ENCODE measurements at regions not wholly inside any gene's neighbourhood (a gene's known extent, or its start where the extent isn't known, plus 50 kb on each side); places are given as distances from the start of the nearest gene placed in this dataset.

- Mint-ChIP-seq H3K9me3 (ENCODE audit: insufficient read depth) (no peaks in the 10 kb centered on the region), H3K27ac (no peak overlapping the region), H3K4me1 (no peaks in the 10 kb centered on the region), H3K4me3 (no peak overlapping the region), H3K27me3 (no peaks in the 10 kb centered on the region)
- H3K36me3 ChIP-seq (replicated peaks in 1 of 2; ENCODE audit: control extremely low read depth in 1 of 2, control insufficient read depth in 1 of 2, extremely low read depth in 1 of 2, insufficient read depth in 2 of 2, low read length in 1 of 2), result no peaks in the 10 kb centered on the region
- no peaks in the 10 kb centered on the region for H4K20me1 ChIP-seq (ENCODE audit: control insufficient read depth, insufficient read depth, low read length, poor library complexity, severe bottlenecking)
- POLR2A ChIA-PET, result no interaction called here
- no peak overlapping the region for H3K4me2 ChIP-seq (replicated peaks; ENCODE audit: low read depth, low read length, poor library complexity, severe bottlenecking)
- no peaks in the 10 kb centered on the region for H3K79me2 ChIP-seq (ENCODE audit: control insufficient read depth, insufficient read depth, low read length)
- no peak for TF ChIP-seq EZH2 (IDR thresholded peaks at IDR 0.05; ENCODE audit: borderline replicate concordance, insufficient read depth, low read depth, low read length, poor library complexity, severe bottlenecking)
- no peak for TF ChIP-seq CTCF (IDR thresholded peaks at IDR 0.05)
- H2AFZ ChIP-seq (ENCODE audit: insufficient read depth, low read depth, low read length, poor library complexity, severe bottlenecking), result no peak overlapping the region
- H3K4me3 ChIP-seq (ENCODE audit: control extremely low read depth in 1 of 5, extremely low read depth in 1 of 5, insufficient read depth in 1 of 5, low read depth in 2 of 5, low read length in 4 of 5), result no peak overlapping the region
- DNase-seq (no peak), ATAC-seq (ENCODE audit: low read depth) (no peak)
- no peaks in the 10 kb centered on the region for H3K27me3 ChIP-seq (replicated peaks in 1 of 4; ENCODE audit: control extremely low read depth in 1 of 4, control insufficient read depth in 3 of 4, insufficient read depth in 4 of 4, low read length in 3 of 4)
- H3K9ac ChIP-seq (ENCODE audit: low read length), result no peak overlapping the region
- H3K27ac ChIP-seq (ENCODE audit: low read length in 2 of 2), result no peak overlapping the region
- no CpG with 5 or more reads among the region's 6 CpGs for WGBS (ENCODE audit: insufficient coverage)
- no peaks in the 10 kb centered on the region for H3K4me1 ChIP-seq (ENCODE audit: control insufficient read depth in 2 of 2, insufficient read depth in 2 of 2, low read length in 2 of 2)
- CTCF ChIA-PET, result no interaction called here
- H3K9me3 ChIP-seq (ENCODE audit: control extremely low read depth in 1 of 3, control insufficient read depth in 2 of 3, insufficient read depth in 1 of 3, low read length in 2 of 3), result peaks cover 0 to 15% (median 0%) of the 10 kb centered on the region in 3 donors
- intact Hi-C loops (cut with micrococcal nuclease), result no loop called here
Observed at GRCh38 chr12:128103152-128103551, 163.8 kb upstream of the TMEM132C start.

GRCh38 chr12:128109236-128109635 is 157.7 kb upstream of the TMEM132C start:
- H2AFZ ChIP-seq (ENCODE audit: insufficient read depth, low read depth, low read length, poor library complexity, severe bottlenecking), result no peak overlapping the region
- TF ChIP-seq EZH2 (IDR thresholded peaks at IDR 0.05; ENCODE audit: borderline replicate concordance, insufficient read depth, low read depth, low read length, poor library complexity, severe bottlenecking) (no peak), CTCF (IDR thresholded peaks at IDR 0.05) (no peak)
- 92% methylated on average over 10 of the region's 10 CpGs for WGBS (ENCODE audit: insufficient coverage)
- Mint-ChIP-seq H3K9me3 (ENCODE audit: insufficient read depth) (peaks cover 3% of the 10 kb centered on the region), H3K27ac (no peak overlapping the region), H3K4me1 (peaks cover 2% of the 10 kb centered on the region), H3K27me3 (no peaks in the 10 kb centered on the region), H3K4me3 (no peak overlapping the region)
- DNase-seq, result no peak
- POLR2A ChIA-PET, result no interaction called here
- no peaks in the 10 kb centered on the region for H3K79me2 ChIP-seq (ENCODE audit: control insufficient read depth, insufficient read depth, low read length)
- peaks cover 0 to 11% (median 0%) of the 10 kb centered on the region in 3 donors for H3K9me3 ChIP-seq (ENCODE audit: control extremely low read depth in 1 of 3, control insufficient read depth in 2 of 3, insufficient read depth in 1 of 3, low read length in 2 of 3)
- H3K4me2 ChIP-seq (replicated peaks; ENCODE audit: low read depth, low read length, poor library complexity, severe bottlenecking), result no peak overlapping the region
- H3K27me3 ChIP-seq (replicated peaks in 1 of 4; ENCODE audit: control extremely low read depth in 1 of 4, control insufficient read depth in 3 of 4, insufficient read depth in 4 of 4, low read length in 3 of 4), result no peaks in the 10 kb centered on the region
- intact Hi-C loops (cut with micrococcal nuclease), result no loop called here
- no peaks in the 10 kb centered on the region for H3K4me1 ChIP-seq (ENCODE audit: control insufficient read depth in 2 of 2, insufficient read depth in 2 of 2, low read length in 2 of 2)
- H3K27ac ChIP-seq (ENCODE audit: low read length in 2 of 2), result no peak overlapping the region
- H4K20me1 ChIP-seq (ENCODE audit: control insufficient read depth, insufficient read depth, low read length, poor library complexity, severe bottlenecking), result no peaks in the 10 kb centered on the region
- no peak for ATAC-seq (ENCODE audit: low read depth)
- CTCF ChIA-PET, result interaction anchor here (0.6 kb wide), 1 partner anchor 1510 kb away, joined by 3 read pairs; no protein-coding TSS in a partner anchor
- no peaks in the 10 kb centered on the region for H3K36me3 ChIP-seq (replicated peaks in 1 of 2; ENCODE audit: control extremely low read depth in 1 of 2, control insufficient read depth in 1 of 2, extremely low read depth in 1 of 2, insufficient read depth in 2 of 2, low read length in 1 of 2)
- no peak overlapping the region for H3K9ac ChIP-seq (ENCODE audit: low read length)
- no peak overlapping the region for H3K4me3 ChIP-seq (ENCODE audit: control extremely low read depth in 1 of 5, extremely low read depth in 1 of 5, insufficient read depth in 1 of 5, low read depth in 2 of 5, low read length in 4 of 5)

Measured in B cell (primary cell).